ENCODE measurements at regions not wholly inside any gene's neighbourhood (a gene's known extent, or its start where the extent isn't known, plus 50 kb on each side); places are given as distances from the start of the nearest gene placed in this dataset.
A peak's percentile ranks its signal among the peaks of the same experiment; 100 is the strongest.

- Histone ChIP-seq H3K27me3 (ENCODE audit: control insufficient read depth, insufficient read depth, low read length) (no peaks in the 10 kb centered on the region), H3K36me3 (ENCODE audit: control insufficient read depth, insufficient read depth, low read length) (no peaks in the 10 kb centered on the region), H3K4me3 (ENCODE audit: low read depth, low read length) (no peak overlapping the region)
- DNase-seq (ENCODE audit: low read depth) (no peak), FAIRE-seq (no peak)
- no peak for TF ChIP-seq CTCF (IDR thresholded peaks at IDR 0.05; ENCODE audit: insufficient read depth, low read length, severe bottlenecking)
Measured at GRCh38 chr22:48602805-48603518, 1224.7 kb downstream of the BRD1 start.

- no peaks in the 10 kb centered on the region for H3K27me3 ChIP-seq (ENCODE audit: control insufficient read depth, insufficient read depth, low read length)
- FAIRE-seq: no peak
- no peak overlapping the region for H3K4me3 ChIP-seq (ENCODE audit: low read depth, low read length)
- DNase-seq (ENCODE audit: low read depth): no peak
- no peak for TF ChIP-seq CTCF (IDR thresholded peaks at IDR 0.05; ENCODE audit: insufficient read depth, low read length, severe bottlenecking)
- H3K36me3 ChIP-seq (ENCODE audit: control insufficient read depth, insufficient read depth, low read length): no peaks in the 10 kb centered on the region
Measured at GRCh38 chr22:48600681-48601080, 1227.0 kb downstream of the BRD1 start.

GRCh38 chr22:48600171-48600570 is 1227.5 kb downstream of the BRD1 start:
- Histone ChIP-seq H3K4me3 (ENCODE audit: low read depth, low read length) (no peak overlapping the region), H3K27me3 (ENCODE audit: control insufficient read depth, insufficient read depth, low read length) (no peaks in the 10 kb centered on the region), H3K36me3 (ENCODE audit: control insufficient read depth, insufficient read depth, low read length) (no peaks in the 10 kb centered on the region)
- TF ChIP-seq CTCF (IDR thresholded peaks at IDR 0.05; ENCODE audit: insufficient read depth, low read length, severe bottlenecking): no peak
- DNase-seq (ENCODE audit: low read depth) (no peak), FAIRE-seq (peak; percentile 72)

GRCh38 chr22:48599346-48599745 is 1228.3 kb downstream of the BRD1 start:
- Histone ChIP-seq H3K27me3 (ENCODE audit: control insufficient read depth, insufficient read depth, low read length) (no peaks in the 10 kb centered on the region), H3K4me3 (ENCODE audit: low read depth, low read length) (no peak overlapping the region), H3K36me3 (ENCODE audit: control insufficient read depth, insufficient read depth, low read length) (no peaks in the 10 kb centered on the region)
- FAIRE-seq: no peak
- DNase-seq (ENCODE audit: low read depth): no peak
- TF ChIP-seq CTCF (IDR thresholded peaks at IDR 0.05; ENCODE audit: insufficient read depth, low read length, severe bottlenecking): no peak

- Histone ChIP-seq H3K4me3 (ENCODE audit: low read depth, low read length) (no peak overlapping the region), H3K27me3 (ENCODE audit: control insufficient read depth, insufficient read depth, low read length) (no peaks in the 10 kb centered on the region), H3K36me3 (ENCODE audit: control insufficient read depth, insufficient read depth, low read length) (no peaks in the 10 kb centered on the region)
- DNase-seq (ENCODE audit: low read depth): no peak
- FAIRE-seq: no peak
- TF ChIP-seq CTCF (IDR thresholded peaks at IDR 0.05; ENCODE audit: insufficient read depth, low read length, severe bottlenecking): no peak
Measured at GRCh38 chr22:48596111-48596850, 1231.4 kb downstream of the BRD1 start.

Data from bronchial epithelial cell (primary cell).